HG02610 (cell line): ENCODE measurements at regions not wholly inside any gene's neighbourhood (a gene's known extent, or its start where the extent isn't known, plus 50 kb on each side); places are given as distances from the start of the nearest gene placed in this dataset.
"Not testable (repeated sequence)": the region's sequence is repeated elsewhere in the genome, so short reads cannot be mapped to it uniquely, and the experiment has no call there.

Experiments used
- ATAC-seq: cut with Tn5 transposase; IDR thresholded peaks from one replicate; pipeline ENCODE4 v1.9.1; 2021; ENCODE audit warnings: mild to moderate bottlenecking, moderate library complexity; ENCODE audit not compliant: unreplicated experiment

- no peak for ATAC-seq
Measured at GRCh38 chr1:221549815-221550214, 192.1 kb downstream of the DUSP10 start.

- not testable (repeated sequence) for ATAC-seq
Measured at GRCh38 chr1:221552792-221553191, 189.1 kb downstream of the DUSP10 start.

- no peak for ATAC-seq
Measured at GRCh38 chr1:221555689-221556433, 186.0 kb downstream of the DUSP10 start.

- no peak for ATAC-seq
Measured at GRCh38 chr1:221556435-221556834, 185.5 kb downstream of the DUSP10 start.

GRCh38 chr1:221557013-221557412 lies 184.9 kb downstream of the DUSP10 start:
- no peak for ATAC-seq

GRCh38 chr1:221558396-221558795 lies 183.5 kb downstream of the DUSP10 start:
- ATAC-seq, result no peak

GRCh38 chr1:221559911-221560310 lies 182.0 kb downstream of the DUSP10 start:
- no peak for ATAC-seq

GRCh38 chr1:221562542-221563475 lies 179.1 kb downstream of the DUSP10 start:
- ATAC-seq, result no peak

- no peak for ATAC-seq
Measured at GRCh38 chr1:221563476-221563921, 178.4 kb downstream of the DUSP10 start.

- ATAC-seq, result no peak
Measured at GRCh38 chr1:221564891-221565290, 177.0 kb downstream of the DUSP10 start.

GRCh38 chr1:221565711-221566110 lies 176.2 kb downstream of the DUSP10 start:
- no peak for ATAC-seq

GRCh38 chr1:221567859-221568507 lies 173.9 kb downstream of the DUSP10 start:
- no peak for ATAC-seq

- no peak for ATAC-seq
Measured at GRCh38 chr1:221573756-221574155, 168.1 kb downstream of the DUSP10 start.

GRCh38 chr1:221574529-221574928 lies 167.4 kb downstream of the DUSP10 start:
- no peak for ATAC-seq

GRCh38 chr1:221575605-221576004 lies 166.3 kb downstream of the DUSP10 start:
- no peak for ATAC-seq

GRCh38 chr1:221576268-221576667 lies 165.6 kb downstream of the DUSP10 start:
- no peak for ATAC-seq

- ATAC-seq, result no peak
Measured at GRCh38 chr1:221583465-221583864, 158.4 kb downstream of the DUSP10 start.

GRCh38 chr1:221587013-221587412 lies 154.9 kb downstream of the DUSP10 start:
- not testable (repeated sequence) for ATAC-seq

GRCh38 chr1:221591250-221591649 lies 150.6 kb downstream of the DUSP10 start:
- ATAC-seq, result not testable (repeated sequence)

- ATAC-seq, result no peak
Measured at GRCh38 chr1:221594576-221594975, 147.3 kb downstream of the DUSP10 start.

- no peak for ATAC-seq
Measured at GRCh38 chr1:221598122-221598521, 143.8 kb downstream of the DUSP10 start.
